HG03342 (cell line): ENCODE measurements at regions not wholly inside any gene's neighbourhood (a gene's known extent, or its start where the extent isn't known, plus 50 kb on each side); places are given as distances from the start of the nearest gene placed in this dataset.
A peak's percentile ranks its signal among the peaks of the same experiment; 100 is the strongest.
"Not testable (repeated sequence)": the region's sequence is repeated elsewhere in the genome, so short reads cannot be mapped to it uniquely, and the experiment has no call there.

Source experiments
- ATAC-seq: cut with Tn5 transposase; IDR thresholded peaks from one replicate; pipeline ENCODE4 v1.9.1; 2021; ENCODE audit warnings: mild to moderate bottlenecking, moderate library complexity; ENCODE audit not compliant: unreplicated experiment

DNA sequence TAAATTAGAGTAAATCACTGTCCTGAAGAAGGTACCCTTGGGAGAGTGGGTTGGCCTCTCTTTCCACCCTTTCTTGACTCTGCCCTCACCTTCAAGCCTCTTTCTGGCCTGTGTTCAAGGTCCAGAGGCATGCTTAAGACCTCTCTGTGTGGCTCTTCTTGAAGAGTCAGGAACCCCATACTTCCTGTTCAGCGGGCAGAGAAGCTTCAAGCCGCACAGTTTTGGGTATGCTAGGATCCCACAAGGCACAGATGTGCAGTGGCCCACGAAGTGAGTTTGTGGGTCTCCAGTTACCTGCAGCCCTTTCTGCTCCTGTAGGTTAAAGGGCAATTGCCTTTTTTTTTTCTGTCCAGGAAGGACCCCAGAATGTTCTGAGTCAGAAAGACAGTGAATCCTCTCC is 113.7 kb downstream of the PPIAL4A start:
- not testable (repeated sequence) for ATAC-seq

- ATAC-seq = not testable (repeated sequence)
Observed at GRCh38 chr1:121006826-121007225, 117.3 kb downstream of the PPIAL4A start.

DNA sequence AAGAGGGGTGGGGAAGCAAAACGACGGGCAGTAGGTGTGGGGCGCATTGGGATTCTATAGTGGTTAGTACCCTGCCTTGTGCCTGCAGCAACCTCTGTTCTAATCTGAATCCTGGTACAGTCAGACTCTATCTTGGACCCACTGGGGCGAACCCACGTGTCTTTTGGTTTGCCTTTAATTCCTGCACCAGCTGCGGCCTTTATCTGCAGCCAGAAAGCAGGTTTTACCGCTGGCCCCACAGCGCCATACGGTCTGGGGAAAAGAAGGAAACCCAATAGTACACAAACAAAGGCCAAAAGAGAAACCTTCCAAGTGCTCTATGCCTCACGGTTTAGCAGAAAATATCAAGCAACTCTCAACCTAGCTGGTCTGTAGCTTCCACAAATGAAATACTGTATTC is 118.2 kb downstream of the PPIAL4A start:
- ATAC-seq = not testable (repeated sequence)

DNA sequence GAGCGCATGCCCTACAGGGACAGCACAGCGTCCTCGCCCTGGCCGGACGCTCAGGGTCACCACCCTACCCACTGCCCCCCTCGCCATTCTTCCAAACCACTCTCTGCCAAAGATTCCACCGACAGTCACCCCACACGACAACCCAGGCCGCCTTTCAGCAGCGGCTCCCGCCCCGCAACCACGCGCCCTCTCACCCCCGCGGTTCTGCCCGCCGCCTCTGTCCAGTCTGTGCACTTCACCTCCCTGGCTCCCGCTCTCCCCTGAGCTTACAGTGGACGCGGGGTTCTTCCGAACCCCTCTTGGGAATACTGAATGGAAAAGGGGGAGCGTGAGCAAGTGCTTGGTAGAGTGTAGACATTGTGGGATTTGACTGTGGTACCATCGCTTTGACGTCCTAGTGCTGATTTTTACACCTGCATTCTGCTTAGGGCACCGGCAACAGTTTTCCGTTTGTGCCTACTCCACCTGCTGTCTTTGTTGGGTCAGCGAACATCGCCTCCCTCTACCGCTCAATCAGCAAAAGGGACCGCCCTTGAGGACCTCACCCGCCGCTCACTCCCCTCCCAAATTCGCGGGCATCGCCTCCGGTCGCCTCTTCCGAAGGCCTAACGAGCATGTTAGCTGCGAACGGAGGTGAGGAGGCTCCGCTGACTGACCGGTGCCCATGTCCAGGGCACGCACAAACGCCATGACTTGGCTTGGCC is 119.1 kb downstream of the PPIAL4A start:
- not testable (repeated sequence) for ATAC-seq

DNA sequence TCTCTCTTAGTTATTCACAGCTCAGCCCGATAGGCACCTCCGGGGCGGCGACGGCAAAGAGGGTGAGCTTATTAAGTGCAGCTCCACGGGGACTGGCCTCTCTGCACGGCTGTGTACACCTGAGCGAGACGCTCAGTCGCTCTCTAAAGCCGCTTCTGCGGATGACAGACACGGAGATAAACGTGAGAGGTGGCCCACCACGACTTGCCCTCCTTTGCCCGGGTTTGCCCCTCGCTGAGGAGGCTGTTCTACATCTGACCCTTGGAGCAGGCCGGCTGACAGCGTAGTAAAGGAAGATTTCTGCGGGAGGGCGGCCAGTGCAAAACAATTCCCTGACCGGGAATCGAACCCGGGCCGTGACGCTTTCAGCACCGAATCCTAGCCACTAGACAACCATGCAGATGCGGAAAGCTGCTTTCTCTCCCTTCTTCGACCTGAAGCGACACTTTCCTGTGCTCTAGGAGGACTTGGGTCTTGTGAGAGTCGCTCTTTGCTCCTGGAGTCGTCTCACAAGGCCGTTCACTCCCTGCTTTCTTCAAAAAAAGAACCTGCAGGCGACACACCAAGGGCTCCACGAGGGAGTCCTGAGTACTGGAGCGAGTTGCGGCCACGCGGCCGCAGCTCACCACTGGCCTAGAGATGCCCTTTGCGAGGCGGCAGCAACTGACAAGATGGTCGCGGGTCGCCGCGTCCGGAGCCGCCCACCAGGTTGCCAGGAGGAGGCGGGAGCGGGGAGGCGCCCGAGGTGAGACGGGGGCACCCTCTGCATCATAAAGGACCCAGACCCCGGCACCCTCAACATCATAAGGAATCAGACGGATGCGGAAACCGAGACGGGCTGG is 119.9 kb downstream of the PPIAL4A start:
- not testable (repeated sequence) for ATAC-seq

DNA sequence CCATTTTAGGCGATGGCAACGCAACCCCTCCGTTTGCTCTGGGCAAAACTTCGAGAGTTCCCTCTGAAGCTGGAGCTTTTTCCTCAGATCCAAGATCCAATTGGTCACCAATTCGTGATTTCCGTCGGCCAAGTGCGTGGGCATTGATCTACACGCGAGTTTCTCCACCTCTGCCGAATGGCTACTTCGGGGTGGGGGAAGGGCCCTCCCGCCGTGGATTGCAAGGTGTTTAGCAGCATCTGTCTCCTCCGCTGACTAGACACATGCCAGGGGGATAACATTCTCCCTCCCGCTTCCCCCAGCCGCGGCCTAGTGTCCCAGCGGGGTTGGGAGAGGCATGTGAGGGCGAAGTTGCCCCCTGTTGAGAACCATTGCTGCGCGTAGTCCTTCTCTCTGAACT is 120.6 kb downstream of the PPIAL4A start:
- not testable (repeated sequence) for ATAC-seq

DNA sequence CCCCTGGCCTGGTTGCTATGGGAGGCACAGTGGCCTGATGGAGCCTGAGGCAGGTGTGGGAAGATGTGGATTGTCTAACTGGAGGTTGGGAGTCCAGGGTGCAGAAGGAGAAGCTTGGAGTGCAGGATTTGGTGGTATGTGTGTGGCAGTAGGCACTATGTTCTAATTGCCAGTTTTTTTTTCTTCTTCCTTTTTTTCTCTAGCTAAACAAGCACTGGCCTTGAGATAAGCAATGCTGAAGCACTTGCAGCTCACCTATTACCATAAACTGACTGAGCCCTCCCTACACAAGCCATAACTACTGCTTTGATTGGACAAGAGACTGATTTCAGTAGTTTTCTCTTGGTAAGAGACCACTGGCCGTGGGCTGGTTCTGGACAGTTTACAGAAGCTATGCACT is 123.6 kb downstream of the PPIAL4A start:
- not testable (repeated sequence) for ATAC-seq

DNA sequence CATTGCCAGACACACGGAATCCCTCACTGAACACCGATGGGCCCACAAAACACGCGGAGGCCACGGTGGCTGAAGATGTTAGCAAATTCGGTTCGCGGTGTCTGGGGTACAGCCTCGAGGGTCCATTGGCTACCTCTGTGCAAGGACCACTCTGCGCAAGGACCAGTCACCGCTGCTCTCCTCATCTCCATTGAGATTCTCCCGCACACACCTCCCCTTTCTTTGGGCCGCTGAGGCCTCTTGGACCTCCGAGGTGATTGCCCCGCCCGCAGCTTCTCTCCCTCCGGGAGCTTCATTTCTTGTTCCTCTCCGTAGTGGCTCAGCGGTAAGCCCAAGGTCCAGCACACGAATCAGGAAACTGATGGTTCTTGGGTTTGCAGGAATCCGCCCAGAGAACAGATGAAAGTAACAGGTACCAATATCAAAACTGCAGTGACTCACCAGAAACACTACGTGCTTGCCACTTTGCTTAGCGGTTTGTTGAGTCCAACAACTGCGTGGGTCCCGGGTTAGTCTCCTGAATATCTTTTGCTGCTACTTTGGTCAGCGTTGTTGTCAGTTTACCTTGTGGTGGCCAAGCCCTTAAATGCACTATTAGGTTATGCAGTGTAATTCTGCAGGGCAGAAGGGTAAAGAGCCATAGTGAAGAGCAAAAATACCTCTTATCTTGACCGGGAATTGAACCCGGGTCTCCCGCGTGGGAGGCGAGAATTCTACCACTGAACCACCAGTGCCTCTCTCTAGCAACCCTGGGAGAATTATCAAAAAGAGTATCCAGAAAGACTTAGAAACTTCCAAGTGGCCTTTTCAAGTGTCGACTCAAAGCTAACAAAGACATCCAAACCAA is 126.8 kb downstream of the PPIAL4A start:
- ATAC-seq = peak; percentile 63

DNA sequence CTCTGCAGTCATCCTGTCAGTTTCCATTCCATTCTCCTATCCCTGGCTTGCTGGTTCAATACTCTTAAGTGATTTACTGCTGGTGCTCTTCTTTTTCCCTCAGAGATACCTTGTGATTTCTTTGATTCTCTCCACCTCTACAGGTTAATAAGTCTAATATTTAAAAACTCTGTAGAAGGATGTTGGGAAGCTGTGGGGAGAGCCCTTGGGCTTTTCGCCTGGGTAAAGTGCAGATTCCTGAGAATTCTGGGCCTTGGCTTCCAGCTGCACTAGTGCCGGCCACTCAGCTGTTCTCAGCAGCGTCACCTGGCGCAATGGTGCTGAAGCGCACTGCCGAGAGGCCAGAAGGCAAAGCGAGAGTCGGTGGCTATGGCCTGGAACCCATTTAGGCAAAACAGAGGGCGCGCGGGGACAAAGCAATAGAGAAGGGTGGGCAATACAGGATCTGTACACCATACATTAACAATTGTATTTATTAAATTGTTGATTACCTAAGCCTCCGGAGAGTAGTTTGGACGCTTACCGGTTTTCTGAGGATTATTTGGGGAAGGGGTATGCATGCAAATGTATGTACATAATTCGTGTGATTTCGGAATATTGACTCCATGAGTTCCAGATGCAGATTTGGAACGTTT is 130.3 kb downstream of the PPIAL4A start:
- not testable (repeated sequence) for ATAC-seq

- ATAC-seq = not testable (repeated sequence)
Observed at GRCh38 chr1:121020350-121021236, 131.0 kb downstream of the PPIAL4A start.

DNA sequence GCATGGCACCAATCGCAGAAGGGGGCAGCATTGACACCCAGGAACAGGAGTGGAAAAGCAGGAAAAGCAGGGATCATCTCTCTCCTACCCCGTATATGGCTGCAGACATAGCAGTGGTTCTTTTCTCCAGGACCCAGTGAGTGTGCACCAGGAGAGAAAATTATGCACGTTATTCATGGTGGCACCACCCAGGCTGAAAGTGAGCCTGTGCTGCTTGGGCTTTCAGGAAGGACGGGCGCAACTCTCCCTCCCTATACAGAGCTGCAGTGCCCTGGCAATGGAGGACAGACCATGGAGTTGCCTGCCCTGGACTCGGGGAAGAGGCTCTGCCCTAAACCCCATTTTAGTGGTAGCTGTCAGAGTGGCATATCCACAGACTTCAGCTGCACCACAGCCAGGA is 132.1 kb downstream of the PPIAL4A start:
- ATAC-seq = not testable (repeated sequence)

- ATAC-seq = not testable (repeated sequence)
Observed at GRCh38 chr1:121032878-121033494, 143.4 kb downstream of the PPIAL4A start.

DNA sequence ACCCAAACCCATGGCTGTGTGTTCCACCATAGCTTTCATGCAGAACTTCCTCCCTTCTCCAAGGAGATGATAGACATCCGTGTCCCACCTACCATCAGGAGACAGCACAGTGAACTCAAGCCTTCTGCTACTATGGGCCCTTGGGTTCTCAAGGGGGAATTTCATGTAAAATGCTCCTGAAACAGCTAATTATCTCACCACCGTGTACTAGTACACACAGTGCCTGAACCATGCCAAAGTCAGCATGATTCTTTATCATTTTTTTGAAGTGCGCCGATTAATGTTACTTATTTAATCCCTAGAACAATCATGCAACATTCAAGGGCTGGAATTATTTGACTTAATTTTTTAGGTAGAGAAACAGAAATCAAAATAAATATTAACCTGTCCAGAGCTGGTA is 147.2 kb downstream of the PPIAL4A start:
- not testable (repeated sequence) for ATAC-seq

DNA sequence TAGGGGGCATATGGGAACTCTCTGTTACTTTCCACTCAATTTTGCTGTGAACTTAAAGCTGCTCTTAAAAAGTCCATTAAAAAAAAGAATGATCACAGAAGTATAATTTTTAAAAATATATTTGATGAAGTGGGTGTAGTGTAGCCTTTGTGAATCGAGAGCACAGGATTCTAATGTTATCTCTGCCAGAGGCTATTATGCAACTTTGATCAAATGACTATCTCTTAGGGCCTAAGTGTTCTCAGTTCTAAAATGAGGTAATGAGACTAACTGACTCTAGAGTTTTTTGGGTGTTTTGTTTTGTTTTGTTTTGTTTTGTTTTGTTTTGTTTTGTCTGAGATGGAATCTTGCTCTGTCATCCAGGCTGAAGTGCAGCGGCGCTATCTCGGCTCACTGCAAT is 143.2 kb downstream of the FAM72B start:
- not testable (repeated sequence) for ATAC-seq

GRCh38 chr1:121041497-121041896 is 142.6 kb downstream of the FAM72B start:
- not testable (repeated sequence) for ATAC-seq

GRCh38 chr1:121042882-121043281 is 141.3 kb downstream of the FAM72B start:
- not testable (repeated sequence) for ATAC-seq

GRCh38 chr1:121048293-121048752 is 135.8 kb downstream of the FAM72B start:
- ATAC-seq = not testable (repeated sequence)

DNA sequence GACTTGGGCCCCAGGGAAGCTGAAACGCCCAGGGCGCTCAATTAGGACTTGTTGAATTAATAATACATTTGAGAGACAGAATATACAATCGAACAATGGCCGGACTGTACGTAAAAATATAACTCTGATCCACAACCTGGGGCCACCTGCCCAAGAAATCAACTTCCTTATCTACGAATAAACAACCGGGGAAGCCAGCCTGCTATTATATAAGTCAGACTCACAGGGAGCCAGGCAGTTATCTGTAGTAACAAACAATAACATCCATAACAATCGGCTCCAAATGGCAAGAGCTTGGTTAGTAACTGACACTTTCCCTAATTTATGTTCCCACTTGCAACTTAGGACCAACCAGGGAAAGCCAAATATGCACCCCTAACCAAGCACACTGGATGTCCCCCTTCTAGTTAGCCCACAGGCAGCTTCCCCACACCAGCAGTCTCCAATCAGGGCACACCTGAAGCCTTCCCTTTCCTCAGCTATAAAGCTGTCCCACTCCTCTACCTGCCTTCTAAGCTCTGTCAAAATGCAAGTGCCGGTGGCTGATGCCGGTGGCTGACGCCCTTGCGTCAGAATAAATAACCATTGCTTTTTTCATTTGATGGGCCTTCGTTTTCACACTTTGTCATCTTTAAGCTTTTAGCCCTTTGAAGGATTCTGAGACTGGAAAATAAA is 135.2 kb downstream of the FAM72B start:
- ATAC-seq = not testable (repeated sequence)
